OCI-LY3 (cell line): ENCODE measurements at regions not wholly inside any gene's neighbourhood (a gene's known extent, or its start where the extent isn't known, plus 50 kb on each side); places are given as distances from the start of the nearest gene placed in this dataset.

Experiments
- H2AFZ ChIP-seq: fragments of 200-600, 300-600 bp; shearing (Covaris generic); 2 replicates; pipeline ENCODE4 v1.6.0; 2014; ENCODE audit warnings: antibody characterized with exemption, low read depth, low read length
- H3K27ac ChIP-seq: fragments of 200-600, 300-600 bp; sonication (generic); 2 replicates; pipeline ENCODE4 v1.5.1; 2014; ENCODE audit warnings: mild to moderate bottlenecking, low read length, moderate library complexity, mixed read lengths
- H3K27me3 ChIP-seq: fragments of 200-600, 300-600 bp; sonication (generic); 2 replicates; pipeline ENCODE4 v1.6.1; 2014; ENCODE audit warnings: low read depth, low read length, mixed read lengths
- H3K36me3 ChIP-seq: fragments of 200-600, 300-600 bp; sonication (generic); replicated peaks from 2 replicates; pipeline ENCODE3; 2014; ENCODE audit warnings: low read depth, low read length, mixed read lengths
- H3K4me1 ChIP-seq: fragments of 300-600, 200-600 bp; sonication (generic); 2 replicates; pipeline ENCODE4 v1.6.1; 2014; ENCODE audit warnings: low read length, mixed read lengths
- H3K4me2 ChIP-seq: fragments of 200-600, 300-600 bp; sonication (generic); 2 replicates; pipeline ENCODE4 v1.6.1; 2014; ENCODE audit warnings: low read length, mixed read lengths
- H3K4me3 ChIP-seq: fragments of 300-600, 200-600 bp; sonication (generic); 2 replicates; pipeline ENCODE4 v1.5.1; 2014; ENCODE audit warnings: antibody characterized with exemption, mild to moderate bottlenecking, low read length, moderate library complexity
- H3K79me2 ChIP-seq: fragments of 300-600, 200-600 bp; shearing (Covaris generic); 2 replicates; pipeline ENCODE4 v1.6.1; 2014; ENCODE audit warnings: mild to moderate bottlenecking, low read length, mixed read lengths
- H3K9ac ChIP-seq: fragments of 300-600, 200-600 bp; shearing (Covaris generic); 2 replicates; pipeline ENCODE4 v1.6.0; 2014; ENCODE audit warnings: mild to moderate bottlenecking, low read length, moderate library complexity
- H3K9me3 ChIP-seq: fragments of 200-600, 300-600 bp; shearing (Covaris generic); 2 replicates; pipeline ENCODE4 v1.6.1; 2014; ENCODE audit warnings: low read length, mixed read lengths; ENCODE audit not compliant: insufficient read depth
- H4K20me1 ChIP-seq: fragments of 200-600, 300-600 bp; sonication (generic); 2 replicates; pipeline ENCODE4 v1.6.1; 2016; ENCODE audit warnings: low read length, mixed read lengths; ENCODE audit not compliant: insufficient read depth
- CTCF ChIP-seq: fragments of 200-600, 300-600 bp; sonication (generic); IDR thresholded peaks from 2 replicates; pipeline ENCODE4 v1.5.1; 2014; ENCODE audit warnings: antibody characterized with exemption, low read length, low read depth
- EZH2phosphoT487 ChIP-seq: fragments of 200-600 bp; shearing (Covaris generic); IDR thresholded peaks from 2 replicates; pipeline ENCODE4 v1.6.1; 2018; ENCODE audit warnings: antibody characterized with exemption, mixed run types, low read depth

- H3K36me3 ChIP-seq, result no peaks in the 10 kb centered on the region
- no peaks in the 10 kb centered on the region for H3K79me2 ChIP-seq
- no peaks in the 10 kb centered on the region for H4K20me1 ChIP-seq
- no peak overlapping the region for H3K4me2 ChIP-seq
- H3K27ac ChIP-seq, result no peak overlapping the region
- H3K4me3 ChIP-seq, result no peak overlapping the region
- no peak overlapping the region for H3K9ac ChIP-seq
- H2AFZ ChIP-seq, result no peak overlapping the region
- no peak for TF ChIP-seq CTCF
- H3K27me3 ChIP-seq, result no peaks in the 10 kb centered on the region
- peaks cover 28% of the 10 kb centered on the region for H3K4me1 ChIP-seq
- no peaks in the 10 kb centered on the region for H3K9me3 ChIP-seq
Observed at GRCh38 chr10:29026802-29027580, 261.9 kb upstream of the LYZL1 start.

GRCh38 chr10:29028486-29028885 lies 260.4 kb upstream of the LYZL1 start:
- TF ChIP-seq CTCF (no peak), EZH2phosphoT487 (no peak)
- Histone ChIP-seq H2AFZ (no peak overlapping the region), H3K9ac (no peak overlapping the region), H4K20me1 (no peaks in the 10 kb centered on the region), H3K4me1 (peaks cover 42% of the 10 kb centered on the region), H3K79me2 (no peaks in the 10 kb centered on the region), H3K4me3 (no peak overlapping the region), H3K27ac (no peak overlapping the region), H3K27me3 (no peaks in the 10 kb centered on the region), H3K9me3 (no peaks in the 10 kb centered on the region), H3K36me3 (no peaks in the 10 kb centered on the region), H3K4me2 (no peak overlapping the region)

GRCh38 chr10:29030900-29031299 lies 258.0 kb upstream of the LYZL1 start:
- H2AFZ ChIP-seq, result no peak overlapping the region
- H3K4me1 ChIP-seq, result peaks cover 56% of the 10 kb centered on the region
- no peaks in the 10 kb centered on the region for H3K27me3 ChIP-seq
- TF ChIP-seq CTCF (no peak), EZH2phosphoT487 (no peak)
- no peaks in the 10 kb centered on the region for H3K36me3 ChIP-seq
- no peaks in the 10 kb centered on the region for H3K9me3 ChIP-seq
- no peak overlapping the region for H3K4me3 ChIP-seq
- no peaks in the 10 kb centered on the region for H3K79me2 ChIP-seq
- no peak overlapping the region for H3K9ac ChIP-seq
- no peak overlapping the region for H3K4me2 ChIP-seq
- H3K27ac ChIP-seq, result no peak overlapping the region
- H4K20me1 ChIP-seq, result no peaks in the 10 kb centered on the region

GRCh38 chr10:29032169-29032568 lies 256.7 kb upstream of the LYZL1 start:
- TF ChIP-seq CTCF (no peak), EZH2phosphoT487 (no peak)
- Histone ChIP-seq H3K4me1 (peaks cover 56% of the 10 kb centered on the region), H3K9me3 (no peaks in the 10 kb centered on the region), H3K4me3 (no peak overlapping the region), H3K36me3 (no peaks in the 10 kb centered on the region), H3K27ac (no peak overlapping the region), H2AFZ (no peak overlapping the region), H3K79me2 (no peaks in the 10 kb centered on the region), H3K9ac (no peak overlapping the region), H4K20me1 (no peaks in the 10 kb centered on the region), H3K4me2 (no peak overlapping the region), H3K27me3 (no peaks in the 10 kb centered on the region)
